Activated CD4-positive, alpha-beta T cell treated with anti-CD3 and anti-CD28 coated beads, Interleukin-2, amount 10 ng/mL, durations not matched to agents 24 days and 14 days (primary cell): ENCODE measurements at regions not wholly inside any gene's neighbourhood (a gene's known extent, or its start where the extent isn't known, plus 50 kb on each side); places are given as distances from the start of the nearest gene placed in this dataset.

Experiments used
- DNase-seq: peaks from one replicate; pipeline ENCODE4 v3.0.0; 2022
- H3K27ac Mint-ChIP-seq: one replicate; pipeline ENCODE4 v1.8.0; 2022; ENCODE audit warnings: mild to moderate bottlenecking, mixed read lengths
- H3K27me3 Mint-ChIP-seq: one replicate; pipeline ENCODE4 v1.8.0; 2022; ENCODE audit warnings: mixed read lengths
- H3K36me3 Mint-ChIP-seq: one replicate; pipeline ENCODE4 v1.8.0; 2022; ENCODE audit warnings: low read depth, mild to moderate bottlenecking, mixed read lengths
- H3K4me1 Mint-ChIP-seq: one replicate; pipeline ENCODE4 v1.8.0; 2021; ENCODE audit warnings: mixed read lengths
- H3K4me3 Mint-ChIP-seq: one replicate; pipeline ENCODE4 v1.8.0; 2022; ENCODE audit warnings: mild to moderate bottlenecking, moderate library complexity, mixed read lengths
- H3K9me3 Mint-ChIP-seq: one replicate; pipeline ENCODE4 v1.8.0; 2021; ENCODE audit warnings: mixed read lengths
- intact Hi-C: fragments of 100-400 bp; cut with micrococcal nuclease; formaldehyde crosslinking; loops from one replicate; pipeline ENCODE4 v1.15.1; 2023

GRCh38 chr4:74628852-74629620 is 165.3 kb downstream of the BTC start:
- H3K27me3 Mint-ChIP-seq, result peaks cover 2% of the 10 kb centered on the region
- intact Hi-C loops, result loop anchor here (10.0 kb wide), 1 partner anchor 94 kb away; no protein-coding TSS in a partner anchor
- H3K4me1 Mint-ChIP-seq, result peaks cover 22% of the 10 kb centered on the region
- H3K36me3 Mint-ChIP-seq, result no peaks in the 10 kb centered on the region
- no peak overlapping the region for H3K4me3 Mint-ChIP-seq
- no peak overlapping the region for H3K27ac Mint-ChIP-seq
- H3K9me3 Mint-ChIP-seq, result no peaks in the 10 kb centered on the region
- DNase-seq, result no peak

GRCh38 chr4:74630551-74630950 is 163.8 kb downstream of the BTC start:
- no peaks in the 10 kb centered on the region for H3K36me3 Mint-ChIP-seq

GRCh38 chr4:74631338-74631737 is 163.0 kb downstream of the BTC start:
- peaks cover 2% of the 10 kb centered on the region for H3K27me3 Mint-ChIP-seq
- H3K4me1 Mint-ChIP-seq, result peaks cover 8% of the 10 kb centered on the region
- no peak for DNase-seq
- intact Hi-C loops, result no loop called here
- H3K9me3 Mint-ChIP-seq, result no peaks in the 10 kb centered on the region
- no peaks in the 10 kb centered on the region for H3K36me3 Mint-ChIP-seq
- no peak overlapping the region for H3K27ac Mint-ChIP-seq
- no peak overlapping the region for H3K4me3 Mint-ChIP-seq

More at GRCh38 chr4:74630551-74630950, 163.8 kb downstream of the BTC start:
- Mint-ChIP-seq H3K27ac (no peak overlapping the region), H3K4me1 (peaks cover 15% of the 10 kb centered on the region), H3K4me3 (no peak overlapping the region), H3K27me3 (peaks cover 2% of the 10 kb centered on the region), H3K9me3 (no peaks in the 10 kb centered on the region)
- intact Hi-C loops, result no loop called here
- DNase-seq, result no peak

GRCh38 chr4:74631988-74632387 is 162.3 kb downstream of the BTC start:
- H3K4me1 Mint-ChIP-seq, result peaks cover 8% of the 10 kb centered on the region
- intact Hi-C loops, result no loop called here
- peaks cover 2% of the 10 kb centered on the region for H3K27me3 Mint-ChIP-seq
- DNase-seq, result no peak
- H3K27ac Mint-ChIP-seq, result no peak overlapping the region
- H3K4me3 Mint-ChIP-seq, result no peak overlapping the region
- H3K36me3 Mint-ChIP-seq, result no peaks in the 10 kb centered on the region
- H3K9me3 Mint-ChIP-seq, result no peaks in the 10 kb centered on the region

GRCh38 chr4:74632634-74633033 is 161.7 kb downstream of the BTC start:
- H3K4me1 Mint-ChIP-seq, result peaks cover 8% of the 10 kb centered on the region
- no peak overlapping the region for H3K4me3 Mint-ChIP-seq
- peaks cover 5% of the 10 kb centered on the region for H3K27me3 Mint-ChIP-seq
- intact Hi-C loops, result no loop called here
- no peaks in the 10 kb centered on the region for H3K9me3 Mint-ChIP-seq
- no peak overlapping the region for H3K27ac Mint-ChIP-seq
- peak; percentile 62 for DNase-seq
- H3K36me3 Mint-ChIP-seq, result no peaks in the 10 kb centered on the region

- Mint-ChIP-seq H3K4me3 (no peak overlapping the region), H3K27me3 (peaks cover 5% of the 10 kb centered on the region)
- intact Hi-C loops, result no loop called here
Measured at GRCh38 chr4:74635074-74635473, 159.2 kb downstream of the BTC start.

GRCh38 chr4:74635490-74636123 is 158.7 kb downstream of the BTC start:
- no peak overlapping the region for H3K4me3 Mint-ChIP-seq
- intact Hi-C loops, result no loop called here
- peaks cover 8% of the 10 kb centered on the region for H3K4me1 Mint-ChIP-seq
- no peak for DNase-seq
- H3K9me3 Mint-ChIP-seq, result no peaks in the 10 kb centered on the region
- H3K27me3 Mint-ChIP-seq, result peaks cover 5% of the 10 kb centered on the region
- H3K27ac Mint-ChIP-seq, result no peak overlapping the region
- no peaks in the 10 kb centered on the region for H3K36me3 Mint-ChIP-seq

More at GRCh38 chr4:74635074-74635473, 159.2 kb downstream of the BTC start:
- no peaks in the 10 kb centered on the region for H3K9me3 Mint-ChIP-seq
- peaks cover 8% of the 10 kb centered on the region for H3K4me1 Mint-ChIP-seq
- no peak overlapping the region for H3K27ac Mint-ChIP-seq
- no peaks in the 10 kb centered on the region for H3K36me3 Mint-ChIP-seq
- no peak for DNase-seq

GRCh38 chr4:74638001-74638400 is 156.3 kb downstream of the BTC start:
- no peak overlapping the region for H3K27ac Mint-ChIP-seq
- H3K27me3 Mint-ChIP-seq, result peaks cover 5% of the 10 kb centered on the region
- peaks cover 3% of the 10 kb centered on the region for H3K4me1 Mint-ChIP-seq
- H3K9me3 Mint-ChIP-seq, result no peaks in the 10 kb centered on the region
- intact Hi-C loops, result no loop called here
- H3K4me3 Mint-ChIP-seq, result no peak overlapping the region
- DNase-seq, result no peak
- no peaks in the 10 kb centered on the region for H3K36me3 Mint-ChIP-seq

GRCh38 chr4:74638689-74639088 is 155.6 kb downstream of the BTC start:
- Mint-ChIP-seq H3K36me3 (no peaks in the 10 kb centered on the region), H3K4me1 (no peaks in the 10 kb centered on the region), H3K27ac (no peak overlapping the region), H3K27me3 (peaks cover 3% of the 10 kb centered on the region), H3K4me3 (no peak overlapping the region), H3K9me3 (no peaks in the 10 kb centered on the region)
- intact Hi-C loops, result no loop called here
- no peak for DNase-seq

GRCh38 chr4:74640111-74640903 is 154.0 kb downstream of the BTC start:
- intact Hi-C loops, result no loop called here
- Mint-ChIP-seq H3K4me3 (no peak overlapping the region), H3K9me3 (no peaks in the 10 kb centered on the region), H3K27me3 (peaks cover 3% of the 10 kb centered on the region), H3K36me3 (no peaks in the 10 kb centered on the region), H3K4me1 (no peaks in the 10 kb centered on the region), H3K27ac (no peak overlapping the region)
- DNase-seq, result no peak

- no peak for DNase-seq
Measured at GRCh38 chr4:74642006-74642405, 152.3 kb downstream of the BTC start.

GRCh38 chr4:74649193-74649592 is 145.1 kb downstream of the BTC start:
- Mint-ChIP-seq H3K27me3 (peaks cover 2% of the 10 kb centered on the region), H3K9me3 (no peaks in the 10 kb centered on the region), H3K4me3 (no peak overlapping the region), H3K4me1 (no peaks in the 10 kb centered on the region), H3K27ac (no peak overlapping the region), H3K36me3 (no peaks in the 10 kb centered on the region)
- intact Hi-C loops, result no loop called here
- DNase-seq, result no peak

More at GRCh38 chr4:74642006-74642405, 152.3 kb downstream of the BTC start:
- Mint-ChIP-seq H3K9me3 (no peaks in the 10 kb centered on the region), H3K27ac (no peak overlapping the region), H3K4me1 (no peaks in the 10 kb centered on the region), H3K36me3 (no peaks in the 10 kb centered on the region), H3K4me3 (no peak overlapping the region), H3K27me3 (peaks cover 5% of the 10 kb centered on the region)
- intact Hi-C loops, result no loop called here

- intact Hi-C loops, result no loop called here
- no peak overlapping the region for H3K4me3 Mint-ChIP-seq
- no peak for DNase-seq
- no peaks in the 10 kb centered on the region for H3K4me1 Mint-ChIP-seq
- peaks cover 2% of the 10 kb centered on the region for H3K27me3 Mint-ChIP-seq
- H3K36me3 Mint-ChIP-seq, result no peaks in the 10 kb centered on the region
- no peak overlapping the region for H3K27ac Mint-ChIP-seq
- no peaks in the 10 kb centered on the region for H3K9me3 Mint-ChIP-seq
Measured at GRCh38 chr4:74651198-74651597, 143.1 kb downstream of the BTC start.
